DND-41 (cell line): ENCODE measurements at regions not wholly inside any gene's neighbourhood (a gene's known extent, or its start where the extent isn't known, plus 50 kb on each side); places are given as distances from the start of the nearest gene placed in this dataset.
"Not testable (repeated sequence)": the region's sequence is repeated elsewhere in the genome, so short reads cannot be mapped to it uniquely, and the experiment has no call there.

Experiments used
- CTCF ChIP-seq: IDR thresholded peaks from 2 replicates; pipeline ENCODE4 v1.5.1; 2012; ENCODE audit warnings: borderline replicate concordance, low read length, moderate library complexity, mild to moderate bottlenecking; ENCODE audit not compliant: poor library complexity, severe bottlenecking; ENCODE audit errors: extremely low read depth
- EZH2 ChIP-seq: IDR thresholded peaks from 3 replicates; pipeline ENCODE4 v1.6.1; 2012; ENCODE audit warnings: borderline replicate concordance, low read depth, mild to moderate bottlenecking, moderate library complexity, low read length, inconsistent platforms; ENCODE audit not compliant: severe bottlenecking

GRCh38 chr10:57321400-57321854 is 946.3 kb downstream of the IPMK start:
- TF ChIP-seq CTCF, EZH2: not testable (repeated sequence)
